GM19328 (cell line): ENCODE measurements at regions not wholly inside any gene's neighbourhood (a gene's known extent, or its start where the extent isn't known, plus 50 kb on each side); places are given as distances from the start of the nearest gene placed in this dataset.
"Not testable (repeated sequence)": the region's sequence is repeated elsewhere in the genome, so short reads cannot be mapped to it uniquely, and the experiment has no call there.

Source experiments
- ATAC-seq: cut with Tn5 transposase; IDR thresholded peaks from one replicate; pipeline ENCODE4 v1.9.1; 2021; ENCODE audit warnings: mild to moderate bottlenecking, moderate library complexity; ENCODE audit not compliant: unreplicated experiment

DNA sequence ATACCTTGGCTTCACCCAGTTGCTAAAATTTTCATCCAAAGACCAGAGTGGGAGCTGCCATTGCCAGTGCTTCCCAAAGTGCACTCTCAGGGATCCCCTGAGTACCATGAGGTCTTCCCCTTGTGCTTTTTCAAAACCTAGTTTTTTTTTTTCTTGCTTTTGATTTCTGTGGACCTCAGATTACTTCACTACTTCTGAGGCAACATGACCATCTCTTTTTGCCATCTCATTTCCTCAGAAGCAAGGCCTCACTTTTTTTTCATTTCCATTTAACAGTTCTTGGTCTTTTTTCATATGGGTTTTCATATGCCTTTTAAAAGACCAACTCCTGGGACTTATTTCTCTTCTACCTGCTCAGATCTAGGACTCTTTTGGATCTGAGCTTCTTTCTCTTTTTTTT is 64.1 kb upstream of the MMS22L start:
- ATAC-seq = no peak

DNA sequence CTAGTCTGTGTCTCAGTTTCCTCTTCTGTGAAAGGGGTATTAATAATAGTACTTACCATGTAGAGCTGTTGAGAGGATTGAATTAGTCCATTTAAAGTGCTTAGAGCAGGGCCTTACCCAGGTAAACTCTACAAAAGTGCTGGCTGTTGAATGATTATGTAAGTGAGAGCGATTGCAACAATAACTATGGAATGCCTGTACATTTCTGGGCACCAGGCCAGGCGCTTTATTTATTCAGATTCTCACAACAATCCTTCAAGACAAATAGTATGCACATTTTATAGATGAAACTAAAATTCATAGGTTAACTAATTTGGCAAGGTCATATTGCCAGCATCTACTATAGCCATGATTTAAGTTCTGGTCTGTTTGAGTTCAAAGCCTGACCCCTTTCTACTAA is 78.3 kb upstream of the MMS22L start:
- ATAC-seq = no peak

DNA sequence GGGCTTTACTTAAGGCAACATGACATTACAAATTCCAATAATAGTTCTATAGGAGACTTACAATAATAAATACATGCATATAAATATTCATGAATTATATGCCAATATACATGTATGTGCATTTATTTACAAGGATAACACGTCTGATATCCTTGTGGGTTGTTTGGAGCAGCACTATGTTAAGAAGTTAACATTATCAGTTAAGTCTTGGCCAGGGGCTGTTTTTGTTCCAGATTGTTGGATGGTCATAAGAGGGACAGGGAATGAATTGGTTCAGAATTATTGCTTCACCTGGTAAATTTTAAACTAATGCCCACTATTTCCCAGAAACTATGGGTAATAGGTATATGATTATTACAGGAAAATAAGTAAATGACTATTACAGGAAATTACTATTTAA is 81.3 kb upstream of the MMS22L start:
- ATAC-seq = no peak

DNA sequence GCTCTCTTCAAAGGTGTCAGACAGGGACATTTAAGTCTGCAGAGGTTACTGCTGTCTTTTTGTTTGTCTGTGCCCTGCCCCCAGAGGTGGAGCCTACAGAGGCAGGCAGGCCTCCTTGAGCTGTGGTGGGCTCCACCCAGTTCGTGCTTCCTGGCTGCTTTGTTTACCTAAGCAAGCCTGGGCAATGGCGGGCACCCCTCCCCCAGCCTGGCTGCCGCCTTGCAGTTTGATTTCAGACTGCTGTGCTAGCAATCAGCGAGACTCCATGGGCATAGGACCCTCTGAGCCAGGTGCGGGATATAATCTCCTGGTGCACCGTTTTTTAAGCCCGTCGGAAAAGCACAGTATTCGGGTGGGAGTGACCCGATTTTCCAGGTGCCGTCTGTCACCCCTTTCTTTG is 99.1 kb upstream of the MMS22L start:
- ATAC-seq = not testable (repeated sequence)

DNA sequence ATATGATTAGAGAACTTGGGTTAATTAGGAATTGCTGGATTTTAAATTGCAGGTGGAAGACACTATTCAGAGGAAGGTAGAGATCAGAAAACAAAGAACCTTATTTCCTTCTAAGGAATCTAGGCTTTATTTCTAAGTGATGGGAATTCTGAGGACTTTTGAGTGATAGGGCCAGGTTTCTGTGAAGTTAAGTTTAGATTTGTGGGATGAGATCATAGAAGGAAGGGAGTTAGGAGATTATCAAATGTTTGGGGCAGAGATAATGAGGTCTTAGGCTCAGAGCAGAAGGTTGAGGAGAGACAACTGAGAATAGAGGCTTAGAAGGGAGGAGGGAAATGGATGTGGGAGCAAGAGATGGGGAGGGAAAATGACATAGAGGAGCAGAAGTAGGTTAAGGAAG is 109.7 kb upstream of the MMS22L start:
- ATAC-seq = no peak

DNA sequence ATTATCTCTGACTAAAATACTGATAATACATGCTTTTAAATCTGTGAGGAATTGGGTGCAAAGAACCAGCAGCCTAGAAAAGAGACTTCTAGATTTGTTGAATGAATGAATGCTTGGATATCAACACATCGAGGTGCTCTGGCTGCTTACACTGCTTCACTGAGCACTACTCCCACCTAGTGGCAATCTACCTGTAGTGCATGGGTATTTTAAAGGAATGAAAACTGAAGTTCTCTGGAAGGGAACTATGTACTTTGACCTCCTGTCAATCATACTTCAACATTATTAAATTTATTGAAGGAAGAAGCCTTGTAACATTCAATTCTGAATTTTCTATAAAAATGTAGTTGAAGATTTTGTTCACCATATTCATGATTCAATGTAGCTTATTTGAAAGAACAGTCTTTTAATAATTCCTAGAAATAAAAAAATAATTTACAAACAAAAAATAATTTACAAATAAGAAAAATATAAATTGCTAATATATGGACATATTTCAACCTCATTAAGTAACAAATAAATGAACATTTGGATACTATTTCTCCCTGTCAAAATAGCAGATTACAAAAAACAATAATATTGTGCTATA is 111.2 kb upstream of the MMS22L start:
- peak; percentile 90 for ATAC-seq

DNA sequence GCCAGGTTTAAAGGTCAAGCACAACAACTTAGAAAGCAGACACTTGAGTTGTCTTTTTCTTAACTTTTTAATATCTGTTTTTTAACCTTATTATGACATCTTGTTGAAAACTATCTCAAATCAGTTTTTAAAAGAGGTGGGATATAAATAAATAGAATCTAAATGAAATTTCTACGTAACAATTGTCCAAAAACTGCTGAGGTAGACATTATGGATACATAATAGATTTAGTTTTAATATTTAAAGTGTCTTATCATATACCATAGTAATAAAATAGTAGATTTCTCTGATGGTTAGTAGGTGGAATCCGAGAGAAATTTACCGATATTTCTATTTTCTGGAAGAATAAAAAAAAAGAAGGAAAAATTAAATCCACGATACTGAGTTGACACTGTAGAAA is 113.9 kb upstream of the MMS22L start:
- ATAC-seq = no peak

DNA sequence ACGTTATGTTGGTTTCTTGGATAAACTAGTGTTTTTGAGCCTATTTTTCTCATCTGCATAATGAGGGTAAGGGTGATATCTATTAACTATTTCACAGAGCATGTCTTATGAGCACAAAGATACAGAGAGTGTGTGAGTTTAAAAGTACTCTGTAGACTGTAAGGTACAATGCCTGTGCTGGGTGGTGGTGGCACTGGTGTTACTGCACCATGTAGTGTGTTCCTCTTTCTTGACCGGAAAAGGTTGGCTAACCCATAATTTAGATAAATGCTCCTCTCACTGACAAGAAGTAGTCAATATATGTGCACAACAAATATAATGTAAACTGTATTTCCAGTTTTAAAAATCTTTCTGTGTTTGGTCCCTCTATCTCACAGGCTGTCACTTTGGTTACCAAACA is 116.2 kb upstream of the MMS22L start:
- no peak for ATAC-seq

DNA sequence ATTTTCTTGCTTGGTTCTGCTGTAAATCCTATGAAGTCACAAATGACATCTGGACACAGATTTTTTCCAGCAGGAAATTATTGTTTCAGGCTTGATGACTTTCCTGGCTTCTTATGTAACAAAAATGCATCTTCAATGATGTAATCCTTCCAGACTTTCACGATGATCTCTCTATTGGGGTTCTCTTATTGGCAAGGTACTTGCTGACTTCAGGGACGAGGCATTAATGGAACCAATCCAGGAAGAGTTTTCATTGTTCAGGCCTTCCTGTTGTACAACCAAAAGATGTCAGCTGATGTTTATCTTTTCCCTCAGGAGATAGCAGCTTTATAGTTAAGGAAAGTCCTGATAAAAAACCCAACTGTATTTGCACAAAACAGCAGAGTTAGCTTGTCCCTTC is 118.5 kb upstream of the MMS22L start:
- ATAC-seq = no peak

DNA sequence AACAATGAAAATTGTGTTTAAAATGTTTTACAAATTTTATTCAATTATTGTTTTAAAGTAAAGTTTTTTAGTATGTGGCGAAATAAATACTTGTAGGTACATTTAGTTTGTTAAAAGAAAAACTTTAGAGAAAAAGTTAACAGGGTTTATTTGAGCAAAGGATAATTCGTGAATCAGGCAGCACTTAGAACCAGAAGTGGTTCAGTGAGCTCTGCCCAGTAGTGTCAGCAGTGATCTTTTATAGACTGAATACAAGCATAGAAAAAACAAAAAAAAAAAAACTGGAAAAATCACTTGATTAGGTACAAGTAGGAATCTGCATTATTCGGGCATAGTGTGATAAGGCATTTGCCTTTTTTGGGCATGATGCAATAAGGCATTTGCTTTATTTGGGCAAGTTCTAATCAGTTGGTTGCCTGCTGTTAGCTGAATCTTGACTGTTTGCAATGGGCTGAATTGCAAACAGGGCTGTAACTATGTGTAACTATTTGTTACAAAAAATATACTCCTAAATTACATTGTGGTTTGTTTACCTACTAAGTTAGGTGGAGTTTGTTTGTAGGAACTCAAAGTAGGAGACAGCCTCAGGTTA is 122.9 kb upstream of the MMS22L start:
- no peak for ATAC-seq

DNA sequence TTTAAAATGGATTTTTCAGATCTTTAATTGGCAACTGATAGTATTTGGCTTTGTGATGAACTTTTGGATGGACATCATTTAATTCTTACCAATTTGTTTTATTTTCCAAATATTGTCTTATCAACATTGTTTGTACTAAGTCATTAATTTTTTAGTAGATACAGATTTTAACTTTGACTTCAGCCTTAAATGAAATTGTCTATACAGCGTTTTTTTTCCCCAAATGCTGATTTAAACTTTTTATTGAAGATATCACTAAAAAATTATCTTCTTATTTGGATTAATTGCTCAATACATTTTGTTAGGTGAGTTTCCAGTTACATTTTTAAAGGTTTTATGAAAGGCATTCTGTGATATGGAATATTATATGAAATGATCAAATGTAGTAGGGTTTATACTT is 123.6 kb upstream of the MMS22L start:
- no peak for ATAC-seq

DNA sequence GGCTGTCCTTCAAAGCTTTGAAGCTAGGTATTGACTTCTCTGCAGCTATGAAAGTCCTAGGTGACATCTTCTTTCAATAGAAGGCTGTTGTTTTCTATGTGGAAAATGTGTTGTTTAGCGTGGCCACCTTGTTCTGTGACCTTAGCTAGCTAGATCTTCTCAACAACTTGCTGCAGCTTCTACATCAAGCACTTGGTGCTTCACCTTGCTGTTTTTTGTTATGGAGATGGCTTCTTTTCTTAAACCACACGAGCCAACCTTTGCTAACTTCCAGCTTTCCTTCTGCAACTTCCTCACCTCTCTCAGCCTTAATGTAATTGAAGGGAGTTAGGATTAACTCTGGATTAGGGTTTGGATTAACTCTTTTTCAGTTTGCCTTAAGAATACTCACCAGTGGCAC is 128.6 kb upstream of the MMS22L start:
- no peak for ATAC-seq

DNA sequence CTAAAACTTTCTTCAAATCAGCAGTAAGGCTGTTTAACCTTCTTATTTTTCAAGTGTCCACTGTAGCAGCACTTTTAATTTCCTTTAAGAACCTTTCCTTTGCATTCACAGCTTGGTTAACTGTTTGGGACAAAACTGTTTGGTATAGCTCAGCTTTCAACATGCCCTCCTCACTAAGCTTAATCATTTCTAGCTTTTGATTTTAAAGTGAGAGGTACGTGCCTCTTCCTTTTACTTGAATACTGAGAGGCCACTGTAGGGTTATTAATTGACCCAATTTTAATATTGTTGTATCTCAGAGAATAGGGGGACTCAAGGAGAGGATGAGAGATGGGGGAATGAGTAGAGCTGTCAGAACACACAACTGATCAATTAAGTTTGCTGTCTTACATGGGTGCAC is 129.5 kb upstream of the MMS22L start:
- no peak for ATAC-seq

DNA sequence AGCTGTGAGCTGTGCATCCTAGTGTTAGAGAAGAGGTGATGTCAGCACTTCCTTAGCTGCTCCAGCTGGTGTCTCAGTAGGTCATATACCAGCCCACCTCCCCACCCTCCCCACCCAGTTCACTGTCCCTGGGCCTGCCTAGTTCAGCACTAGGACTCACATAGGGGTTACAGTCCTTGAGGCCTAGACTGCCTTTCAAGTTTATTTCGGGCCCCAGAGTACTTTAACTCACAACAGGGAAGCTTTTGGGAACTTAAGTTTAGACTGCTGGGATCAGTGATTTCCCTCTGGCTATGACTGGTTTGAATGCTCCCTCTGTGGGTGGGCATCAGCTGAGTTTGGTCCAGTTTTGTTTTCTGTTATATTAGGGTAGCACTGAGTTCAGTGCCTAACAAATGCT is 139.2 kb upstream of the MMS22L start:
- no peak for ATAC-seq

DNA sequence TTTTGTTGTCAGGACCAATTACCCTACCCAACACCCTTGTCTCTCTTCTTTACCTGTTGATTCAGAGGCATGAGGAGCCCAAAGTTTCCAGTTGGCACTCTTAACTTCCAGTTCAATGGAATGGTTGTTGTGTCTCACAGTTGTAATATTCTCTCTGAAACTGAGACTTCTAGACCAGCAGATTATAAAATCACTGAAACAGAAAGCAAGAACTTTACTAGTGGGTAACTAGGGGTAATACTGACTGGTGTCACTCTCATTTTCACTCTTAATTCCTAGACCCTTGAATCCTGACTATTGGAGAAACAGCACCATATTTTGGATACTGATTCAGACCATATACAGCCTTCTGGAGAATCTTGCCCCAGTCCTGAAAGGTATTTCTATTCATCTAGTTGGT is 140.2 kb upstream of the MMS22L start:
- ATAC-seq = no peak

DNA sequence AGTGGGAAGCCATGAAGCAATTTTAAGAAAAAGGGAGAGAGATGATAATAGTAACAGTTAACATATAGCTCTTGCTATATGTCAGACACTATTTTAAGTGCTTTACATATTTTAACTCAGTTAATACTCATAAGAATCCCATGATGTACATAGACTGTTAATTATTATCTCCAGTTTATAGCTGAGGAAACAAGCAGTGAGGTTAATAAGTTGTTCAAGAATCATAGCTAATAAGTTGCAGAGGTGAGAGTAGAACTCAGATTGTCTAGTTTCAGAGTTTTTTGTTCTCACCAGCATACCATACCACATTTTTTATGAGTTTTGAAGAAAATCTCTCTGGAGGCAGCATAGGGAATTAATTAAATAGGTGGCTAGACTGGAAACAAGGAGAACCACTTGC is 144.6 kb upstream of the MMS22L start:
- ATAC-seq = no peak

DNA sequence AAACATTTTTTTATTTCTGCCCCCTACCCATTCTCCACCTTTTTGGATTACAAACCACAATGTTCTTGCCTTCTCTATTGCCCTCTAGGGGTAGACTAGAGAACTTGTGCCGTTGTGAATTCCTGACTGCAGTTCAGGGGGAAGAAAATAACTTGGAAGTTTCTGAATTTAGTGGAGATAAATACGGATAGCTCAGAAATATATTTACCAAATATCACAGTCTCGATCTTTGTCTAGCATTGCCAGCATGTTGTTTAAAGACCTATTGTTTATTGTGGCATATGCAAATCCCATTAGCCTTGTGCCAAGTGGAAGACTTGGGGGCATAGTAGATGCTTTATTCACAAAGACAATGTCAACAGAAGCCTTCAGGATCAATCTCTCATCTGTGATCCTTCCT is 154.1 kb upstream of the MMS22L start:
- no peak for ATAC-seq

DNA sequence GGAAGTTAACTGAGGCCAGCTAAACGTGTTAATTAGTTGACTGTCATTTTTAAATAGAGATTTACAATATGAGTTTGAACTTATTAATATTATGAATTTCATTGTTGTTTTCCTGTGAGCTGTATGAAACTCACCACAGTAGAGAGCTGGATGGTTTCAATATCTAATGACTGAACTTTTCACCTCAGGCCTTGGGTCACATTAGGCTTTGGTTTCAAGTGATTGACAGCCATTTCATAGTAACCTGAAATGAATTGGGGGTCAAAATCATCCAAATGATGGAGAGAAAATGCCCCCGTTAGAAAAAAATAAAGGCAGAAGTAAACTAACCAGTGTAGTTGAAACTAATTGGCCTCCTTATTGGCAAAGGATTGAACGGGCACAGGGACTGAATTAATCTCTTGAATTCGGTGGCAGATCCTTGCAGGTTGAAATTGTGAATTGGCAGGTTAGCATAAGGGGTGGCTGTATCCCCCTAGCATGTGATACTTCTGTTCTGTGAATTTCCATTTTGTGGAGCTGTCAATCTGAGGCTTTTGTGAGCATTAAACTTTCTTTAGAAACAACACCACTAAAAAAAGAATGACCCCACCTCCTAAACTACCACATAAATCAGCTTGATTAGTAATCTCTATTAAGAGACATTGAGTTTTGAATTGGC is 155.1 kb upstream of the MMS22L start:
- ATAC-seq = no peak

DNA sequence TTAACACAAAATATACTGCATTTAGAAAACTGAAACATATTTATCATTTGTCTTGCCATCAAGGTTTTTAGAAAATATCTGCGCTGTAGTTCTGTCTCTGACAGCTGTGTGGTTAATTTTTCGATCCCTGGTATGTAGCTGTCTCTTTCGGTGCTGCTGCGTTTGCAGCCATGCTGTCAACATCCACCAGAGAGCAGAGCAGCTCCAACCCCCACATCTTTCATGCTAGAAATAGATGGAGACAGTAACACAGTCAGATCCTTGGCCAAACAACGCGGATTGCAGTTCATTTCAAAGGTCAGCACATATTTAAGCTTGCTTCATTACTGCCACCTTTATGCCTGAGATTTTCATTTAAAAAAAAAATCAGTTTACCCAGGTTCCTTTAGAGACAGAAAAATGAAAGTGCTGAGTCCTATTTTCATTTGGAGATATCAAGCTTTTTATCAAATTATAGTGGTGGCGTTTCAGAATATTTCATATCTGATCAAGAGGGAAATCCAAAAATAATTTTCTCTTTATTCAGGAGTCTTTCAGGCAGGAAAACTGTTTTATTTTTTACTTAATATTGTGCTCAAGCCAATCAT is 157.7 kb upstream of the MMS22L start:
- ATAC-seq = no peak

DNA sequence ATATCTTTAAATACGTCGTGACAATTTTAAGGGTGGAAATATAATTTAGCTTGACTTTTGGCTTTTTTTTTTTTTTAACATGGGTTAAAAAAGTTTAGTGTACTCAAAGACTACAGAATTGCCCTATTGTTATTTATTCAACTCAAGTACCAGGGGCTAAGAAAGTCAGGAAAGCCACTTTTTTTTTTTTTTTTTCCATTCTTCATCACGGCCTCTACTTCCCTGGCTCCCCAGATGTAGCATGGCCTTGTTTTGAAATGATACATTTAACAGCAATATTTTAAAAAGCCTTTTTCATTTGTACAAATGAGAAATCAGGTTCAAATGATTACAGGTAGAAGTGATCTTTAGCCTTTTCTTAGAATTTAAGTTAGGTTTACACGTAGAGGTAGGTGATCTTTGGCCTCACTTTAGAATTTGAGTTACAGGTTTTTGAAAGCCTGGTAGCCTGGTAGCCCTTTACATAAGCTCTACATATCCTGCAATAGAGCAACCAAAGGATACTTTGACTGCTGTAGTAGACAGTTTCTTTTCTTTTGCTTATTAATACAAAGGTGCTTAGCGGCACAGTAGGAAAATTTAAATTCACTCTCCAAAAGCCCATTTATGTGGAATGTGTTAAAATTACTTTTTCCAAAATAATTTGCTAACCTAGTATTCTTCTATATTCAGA is 160.5 kb upstream of the MMS22L start:
- ATAC-seq = no peak

DNA sequence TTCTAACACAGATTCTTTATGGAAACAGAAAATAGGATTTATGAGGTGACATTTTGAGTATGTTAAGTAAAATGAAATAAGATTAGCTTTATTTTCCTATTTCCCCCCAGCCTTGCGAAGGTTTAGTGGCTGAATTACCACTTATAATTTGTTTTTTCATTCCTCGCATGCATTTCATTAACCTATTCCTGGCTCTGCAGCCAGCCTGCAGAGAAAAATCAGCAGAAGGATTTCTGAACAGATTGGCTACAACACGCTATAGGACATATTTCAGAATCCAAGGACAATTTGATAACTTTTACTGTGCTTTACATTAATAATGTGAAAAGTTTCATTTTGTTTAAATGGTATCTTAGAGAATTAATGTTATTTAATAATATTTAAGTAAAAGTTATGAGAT is 162.4 kb upstream of the MMS22L start:
- no peak for ATAC-seq

DNA sequence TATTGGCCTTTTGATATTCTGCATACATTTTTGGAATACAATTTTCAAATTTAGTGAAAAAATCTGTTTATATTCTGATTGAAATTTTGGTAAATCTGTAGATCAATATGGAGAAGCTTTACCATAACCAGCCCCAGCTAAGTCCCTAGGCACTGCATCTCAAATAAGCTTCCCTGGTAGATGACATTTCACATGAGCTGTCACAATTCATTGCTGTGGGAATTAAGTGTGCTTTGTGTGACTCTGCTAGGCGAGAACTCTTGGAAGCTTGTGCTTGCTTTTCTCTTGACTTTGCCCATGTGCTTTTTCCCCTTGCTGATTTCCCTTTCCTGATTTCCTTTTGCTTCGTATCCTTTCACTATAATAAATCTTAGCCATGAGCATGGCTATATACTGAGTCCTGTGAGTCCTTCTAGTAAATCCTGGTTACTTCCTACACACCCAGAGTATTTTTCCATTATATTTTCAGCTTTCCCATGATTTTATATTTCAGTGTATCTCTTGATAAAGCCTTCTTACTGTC is 166.5 kb upstream of the MMS22L start:
- ATAC-seq = no peak
